Fibroblast of lung (primary cell): ENCODE measurements at regions not wholly inside any gene's neighbourhood (a gene's known extent, or its start where the extent isn't known, plus 50 kb on each side); places are given as distances from the start of the nearest gene placed in this dataset.

Source experiments
- DNase-seq, 2 donors: peaks; one replicate each; pipeline versions ENCODE4 v3.0.0 to v3.0.0-alpha.2; 2010; ENCODE audit warnings: low read depth in 2 of 2
- H2AFZ ChIP-seq: 2 replicates; pipeline ENCODE4 v1.5.1; 2012; ENCODE audit warnings: low read length, control low read depth, inconsistent platforms
- H3K27ac ChIP-seq: 2 replicates; pipeline ENCODE4 v1.5.1; 2011; ENCODE audit warnings: low read length, control low read depth; ENCODE audit not compliant: insufficient read depth
- H3K27me3 ChIP-seq: 2 replicates; pipeline ENCODE4 v1.5.1; 2011; ENCODE audit warnings: mild to moderate bottlenecking, low read length; ENCODE audit not compliant: control insufficient read depth, insufficient read depth
- H3K36me3 ChIP-seq: 2 replicates; pipeline ENCODE4 v1.5.1; 2011; ENCODE audit warnings: low read length; ENCODE audit not compliant: control insufficient read depth, insufficient read depth
- H3K4me1 ChIP-seq: 2 replicates; pipeline ENCODE4 v1.5.1; 2011; ENCODE audit warnings: low read length; ENCODE audit not compliant: control insufficient read depth, insufficient read depth; ENCODE audit errors: extremely low read depth
- H3K4me2 ChIP-seq: 2 replicates; pipeline ENCODE4 v1.5.1; 2011; ENCODE audit warnings: low read length, control low read depth; ENCODE audit not compliant: insufficient read depth; ENCODE audit errors: extremely low read depth
- H3K4me3 ChIP-seq, 4 experiments: fragments of 200-600 bp in 1 of 4; sonication (generic) in 1 of 4; replicated peaks in 1 of 4; 2 replicates each; pipeline ENCODE4 v1.5.1; 2011 to 2016; ENCODE audit warnings: low read length in 4 of 4, low read depth in 3 of 4, mild to moderate bottlenecking in 3 of 4, control low read depth in 2 of 4, inconsistent platforms in 1 of 4, mixed read lengths in 1 of 4; ENCODE audit not compliant: insufficient read depth in 1 of 4; ENCODE audit errors: control extremely low read depth in 1 of 4
- H3K79me2 ChIP-seq: 2 replicates; pipeline ENCODE4 v1.5.1; 2012; ENCODE audit warnings: mild to moderate bottlenecking, low read length, inconsistent platforms; ENCODE audit not compliant: control insufficient read depth, insufficient read depth
- H3K9ac ChIP-seq: 2 replicates; pipeline ENCODE4 v1.5.1; 2011; ENCODE audit warnings: mild to moderate bottlenecking, low read length, control low read depth; ENCODE audit not compliant: insufficient read depth
- H3K9me3 ChIP-seq: 2 replicates; pipeline ENCODE4 v1.5.1; 2012; ENCODE audit warnings: low read depth, low read length; ENCODE audit not compliant: control insufficient read depth, insufficient read depth
- H4K20me1 ChIP-seq: 2 replicates; pipeline ENCODE4 v1.5.1; 2011; ENCODE audit warnings: low read length; ENCODE audit not compliant: control insufficient read depth, insufficient read depth; ENCODE audit errors: extremely low read depth
- EZH2 ChIP-seq: IDR thresholded peaks from 2 replicates; pipeline ENCODE4 v1.5.1; 2012; ENCODE audit warnings: low read length, control low read depth, mild to moderate bottlenecking; ENCODE audit errors: missing control alignments
- TF ChIP-seq, protein P1 (sequence below), 2 donors: IDR thresholded peaks in 1 of 2; conservative IDR thresholded peaks in 1 of 2; 1 replicate in 1 of 2; 2 replicates in 1 of 2; pipeline ENCODE4 v1.5.1; 2011 to 2012; ENCODE audit warnings: low read length in 2 of 2, control low read depth in 1 of 2, inconsistent platforms in 1 of 2, low read depth in 1 of 2, mild to moderate bottlenecking in 1 of 2

DNA sequence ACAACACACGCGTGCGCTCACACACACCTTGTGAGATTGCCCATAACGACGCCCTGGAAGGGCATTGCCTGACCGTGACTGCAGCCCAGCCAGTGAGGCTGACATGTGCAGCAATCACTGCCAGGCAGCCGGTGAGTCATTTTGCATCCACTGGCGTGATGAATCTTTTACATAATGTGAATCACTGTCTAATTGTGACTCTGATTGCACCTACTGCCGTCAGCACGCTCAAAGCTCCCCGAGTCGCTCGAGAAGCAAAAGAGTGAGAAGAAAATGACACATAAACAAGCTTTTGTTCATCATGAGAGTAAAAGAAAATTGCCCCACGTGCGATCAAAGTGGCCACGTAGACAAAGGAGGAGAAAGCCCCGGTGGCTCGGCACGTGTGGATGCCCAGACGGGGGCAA, 117.4 kb upstream of the PFKP start:
- no peak overlapping the region for H3K4me3 ChIP-seq
- no peaks in the 10 kb centered on the region for H3K4me1 ChIP-seq
- peak in 1 of 2 donors; percentile 89 for DNase-seq
- H3K4me2 ChIP-seq, result no peak overlapping the region
- no peaks in the 10 kb centered on the region for H3K36me3 ChIP-seq
- H3K27ac ChIP-seq, result no peak overlapping the region
- no peaks in the 10 kb centered on the region for H3K9me3 ChIP-seq
- H3K79me2 ChIP-seq, result no peaks in the 10 kb centered on the region
- H4K20me1 ChIP-seq, result no peaks in the 10 kb centered on the region
- no peak overlapping the region for H2AFZ ChIP-seq
- TF ChIP-seq, protein P1, sequence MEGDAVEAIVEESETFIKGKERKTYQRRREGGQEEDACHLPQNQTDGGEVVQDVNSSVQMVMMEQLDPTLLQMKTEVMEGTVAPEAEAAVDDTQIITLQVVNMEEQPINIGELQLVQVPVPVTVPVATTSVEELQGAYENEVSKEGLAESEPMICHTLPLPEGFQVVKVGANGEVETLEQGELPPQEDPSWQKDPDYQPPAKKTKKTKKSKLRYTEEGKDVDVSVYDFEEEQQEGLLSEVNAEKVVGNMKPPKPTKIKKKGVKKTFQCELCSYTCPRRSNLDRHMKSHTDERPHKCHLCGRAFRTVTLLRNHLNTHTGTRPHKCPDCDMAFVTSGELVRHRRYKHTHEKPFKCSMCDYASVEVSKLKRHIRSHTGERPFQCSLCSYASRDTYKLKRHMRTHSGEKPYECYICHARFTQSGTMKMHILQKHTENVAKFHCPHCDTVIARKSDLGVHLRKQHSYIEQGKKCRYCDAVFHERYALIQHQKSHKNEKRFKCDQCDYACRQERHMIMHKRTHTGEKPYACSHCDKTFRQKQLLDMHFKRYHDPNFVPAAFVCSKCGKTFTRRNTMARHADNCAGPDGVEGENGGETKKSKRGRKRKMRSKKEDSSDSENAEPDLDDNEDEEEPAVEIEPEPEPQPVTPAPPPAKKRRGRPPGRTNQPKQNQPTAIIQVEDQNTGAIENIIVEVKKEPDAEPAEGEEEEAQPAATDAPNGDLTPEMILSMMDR (conservative IDR thresholded peaks at IDR 0.05 in 1 of 2, IDR thresholded peaks at IDR 0.05 in 1 of 2; ENCODE audit: low read depth in 1 of 2, low read length in 2 of 2), result no peak
- TF ChIP-seq EZH2, result no peak
- H3K9ac ChIP-seq, result no peak overlapping the region
- H3K27me3 ChIP-seq, result no peaks in the 10 kb centered on the region

DNA sequence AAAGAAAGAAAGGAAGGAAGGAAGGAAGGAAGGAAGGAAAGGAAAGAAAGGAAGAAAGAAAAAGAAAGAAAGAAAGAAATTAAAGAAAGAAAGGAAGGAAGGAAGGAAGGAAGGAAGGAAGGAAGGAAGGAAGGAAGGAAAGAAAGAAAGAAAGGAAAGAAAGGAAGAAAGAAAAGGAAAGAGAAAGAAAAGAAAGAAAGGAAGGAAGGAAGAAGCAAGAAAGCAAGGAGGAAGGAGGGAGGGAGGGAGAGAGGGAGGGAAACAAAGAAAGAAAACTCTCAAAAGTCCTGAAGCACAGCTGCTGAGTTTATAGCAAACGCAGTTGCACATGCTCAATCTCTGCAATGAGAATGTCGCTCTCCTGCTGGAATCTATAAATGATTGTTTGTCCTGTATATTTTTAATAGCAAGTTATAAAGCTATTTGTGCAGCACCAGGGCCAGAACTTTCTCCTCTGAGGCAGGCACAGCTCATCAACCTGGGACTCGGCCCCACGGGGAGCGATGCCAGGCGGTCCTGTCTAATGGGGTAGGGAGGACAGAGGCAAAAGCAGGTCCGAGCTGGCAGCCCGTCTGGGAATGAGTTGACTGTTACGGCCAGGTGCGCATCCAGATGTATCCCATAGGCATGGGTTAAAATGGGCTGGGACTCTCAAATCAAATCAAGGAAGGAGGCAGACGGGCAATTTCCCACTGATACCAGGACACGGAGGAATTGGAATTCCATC, 118.0 kb upstream of the PFKP start:
- DNase-seq, result no peak
- H3K4me2 ChIP-seq, result no peak overlapping the region
- H3K36me3 ChIP-seq, result no peaks in the 10 kb centered on the region

GRCh38 chr10:2948127-2948854, 119.1 kb upstream of the PFKP start:
- no peak for DNase-seq
- no peak overlapping the region for H2AFZ ChIP-seq

More for the DNA sequence above, 118.0 kb upstream of the PFKP start:
- Histone ChIP-seq H3K27me3 (no peaks in the 10 kb centered on the region), H3K4me3 (no peak overlapping the region), H3K4me1 (no peaks in the 10 kb centered on the region), H3K9ac (no peak overlapping the region), H2AFZ (no peak overlapping the region), H4K20me1 (no peaks in the 10 kb centered on the region), H3K9me3 (no peaks in the 10 kb centered on the region), H3K79me2 (no peaks in the 10 kb centered on the region), H3K27ac (no peak overlapping the region)
- TF ChIP-seq, protein P1 (conservative IDR thresholded peaks at IDR 0.05 in 1 of 2, IDR thresholded peaks at IDR 0.05 in 1 of 2; ENCODE audit: low read depth in 1 of 2, low read length in 2 of 2), result no peak
- no peak for TF ChIP-seq EZH2

More at GRCh38 chr10:2948127-2948854, 119.1 kb upstream of the PFKP start:
- no peak for TF ChIP-seq EZH2
- TF ChIP-seq, protein P1 (conservative IDR thresholded peaks at IDR 0.05 in 1 of 2, IDR thresholded peaks at IDR 0.05 in 1 of 2; ENCODE audit: low read depth in 1 of 2, low read length in 2 of 2), result no peak
- Histone ChIP-seq H3K4me3 (no peak overlapping the region), H3K79me2 (no peaks in the 10 kb centered on the region), H4K20me1 (no peaks in the 10 kb centered on the region), H3K36me3 (no peaks in the 10 kb centered on the region), H3K9me3 (no peaks in the 10 kb centered on the region), H3K4me1 (no peaks in the 10 kb centered on the region), H3K4me2 (no peak overlapping the region), H3K27me3 (no peaks in the 10 kb centered on the region), H3K9ac (no peak overlapping the region), H3K27ac (no peak overlapping the region)
